Gastrocnemius medialis (tissue), 4 donors: ENCODE measurements at regions not wholly inside any gene's neighbourhood (a gene's known extent, or its start where the extent isn't known, plus 50 kb on each side); places are given as distances from the start of the nearest gene placed in this dataset.

Experiments
- POLR2A ChIP-seq, 2 donors: fragments of 450-650 bp; IDR thresholded peaks; one replicate each; pipeline ENCODE4 v1.6.1; 2017; ENCODE audit warnings: antibody characterized with exemption in 2 of 2, mild to moderate bottlenecking in 2 of 2, moderate library complexity in 2 of 2
- TF ChIP-seq, protein P1 (sequence below), 5 experiments: fragments of 450-650 bp in 3 of 5; fragments of 200-600 bp in 2 of 5; sonication (generic) in 2 of 5; IDR thresholded peaks in 4 of 5; conservative IDR thresholded peaks in 1 of 5; 1 replicate in 4 of 5; 2 replicates in 1 of 5; pipeline ENCODE4 v1.5.1; 2016 to 2019; ENCODE audit warnings: antibody characterized with exemption in 5 of 5, mild to moderate bottlenecking in 3 of 5, moderate library complexity in 3 of 5

DNA sequence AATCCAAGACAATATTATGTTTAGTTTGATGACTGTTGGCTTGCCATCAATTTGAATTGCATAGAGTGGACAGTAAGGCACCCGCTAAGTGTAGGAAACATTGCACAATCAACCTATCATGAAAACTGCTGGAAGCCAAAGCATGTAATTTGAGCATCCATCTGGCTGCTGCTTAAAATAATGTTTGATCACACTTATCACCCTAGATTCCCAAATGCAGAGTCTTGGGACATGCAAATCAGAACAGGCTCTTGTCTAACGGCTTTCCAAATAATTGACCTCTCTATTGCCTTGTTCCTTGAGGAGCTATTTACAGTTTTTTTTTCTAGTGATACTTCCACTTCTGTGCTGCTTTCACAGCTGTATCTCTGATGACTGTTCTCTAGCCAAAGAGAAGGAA, 342.1 kb downstream of the PRR16 start:
- no peak for TF ChIP-seq POLR2A (IDR thresholded peaks at IDR 0.05)
- TF ChIP-seq, protein P1, sequence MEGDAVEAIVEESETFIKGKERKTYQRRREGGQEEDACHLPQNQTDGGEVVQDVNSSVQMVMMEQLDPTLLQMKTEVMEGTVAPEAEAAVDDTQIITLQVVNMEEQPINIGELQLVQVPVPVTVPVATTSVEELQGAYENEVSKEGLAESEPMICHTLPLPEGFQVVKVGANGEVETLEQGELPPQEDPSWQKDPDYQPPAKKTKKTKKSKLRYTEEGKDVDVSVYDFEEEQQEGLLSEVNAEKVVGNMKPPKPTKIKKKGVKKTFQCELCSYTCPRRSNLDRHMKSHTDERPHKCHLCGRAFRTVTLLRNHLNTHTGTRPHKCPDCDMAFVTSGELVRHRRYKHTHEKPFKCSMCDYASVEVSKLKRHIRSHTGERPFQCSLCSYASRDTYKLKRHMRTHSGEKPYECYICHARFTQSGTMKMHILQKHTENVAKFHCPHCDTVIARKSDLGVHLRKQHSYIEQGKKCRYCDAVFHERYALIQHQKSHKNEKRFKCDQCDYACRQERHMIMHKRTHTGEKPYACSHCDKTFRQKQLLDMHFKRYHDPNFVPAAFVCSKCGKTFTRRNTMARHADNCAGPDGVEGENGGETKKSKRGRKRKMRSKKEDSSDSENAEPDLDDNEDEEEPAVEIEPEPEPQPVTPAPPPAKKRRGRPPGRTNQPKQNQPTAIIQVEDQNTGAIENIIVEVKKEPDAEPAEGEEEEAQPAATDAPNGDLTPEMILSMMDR (IDR thresholded peaks at IDR 0.05 in 4 of 5, conservative IDR thresholded peaks at IDR 0.05 in 1 of 5), result no peak
